MM.1S (cell line): ENCODE measurements at regions not wholly inside any gene's neighbourhood (a gene's known extent, or its start where the extent isn't known, plus 50 kb on each side); places are given as distances from the start of the nearest gene placed in this dataset.

Experiments
- DNase-seq: peaks from one replicate; pipeline ENCODE4 v3.0.0-alpha.2; 2015
- H2AFZ ChIP-seq: fragments of 300-600 bp; sonication (generic); 2 replicates; pipeline ENCODE4 v1.6.0; 2016; ENCODE audit warnings: antibody characterized with exemption, low read length
- H3F3A ChIP-seq: fragments of 300-600 bp; sonication (generic); 2 replicates; pipeline ENCODE4 v1.6.1; 2016; ENCODE audit warnings: mild to moderate bottlenecking, antibody characterized with exemption, low read length, moderate library complexity, mixed read lengths; ENCODE audit not compliant: insufficient read depth
- H3K27ac ChIP-seq: fragments of 300-600 bp; sonication (generic); 2 replicates; pipeline ENCODE4 v1.5.1; 2016; ENCODE audit warnings: mild to moderate bottlenecking, low read length
- H3K27me3 ChIP-seq: fragments of 300-600 bp; sonication (generic); replicated peaks from 2 replicates; pipeline ENCODE4 v1.6.0; 2016; ENCODE audit warnings: low read length; ENCODE audit not compliant: insufficient read depth
- H3K36me3 ChIP-seq: fragments of 300-600 bp; sonication (generic); replicated peaks from 2 replicates; pipeline ENCODE4 v1.6.1; 2016; ENCODE audit warnings: mild to moderate bottlenecking, low read length, mixed read lengths; ENCODE audit not compliant: insufficient read depth
- H3K4me1 ChIP-seq: fragments of 300-600 bp; sonication (generic); 2 replicates; pipeline ENCODE4 v1.6.1; 2016; ENCODE audit warnings: low read length, mixed read lengths
- H3K4me2 ChIP-seq: fragments of 300-600 bp; sonication (generic); 2 replicates; pipeline ENCODE4 v1.6.0; 2016; ENCODE audit warnings: low read depth, low read length
- H3K4me3 ChIP-seq: fragments of 300-600 bp; sonication (generic); 2 replicates; pipeline ENCODE4 v1.5.1; 2016; ENCODE audit warnings: low read length, mixed read lengths
- H3K79me2 ChIP-seq: fragments of 300-600 bp; sonication (generic); 2 replicates; pipeline ENCODE4 v1.6.1; 2016; ENCODE audit warnings: mixed run types, low read length, mixed read lengths
- H3K9ac ChIP-seq: fragments of 300-600 bp; sonication (generic); 2 replicates; pipeline ENCODE4 v1.6.1; 2016; ENCODE audit warnings: low read length, mixed read lengths
- H3K9me2 ChIP-seq: fragments of 300-600 bp; sonication (generic); replicated peaks from 2 replicates; pipeline ENCODE4 v1.6.1; 2016; ENCODE audit warnings: mild to moderate bottlenecking, low read length, mixed read lengths; ENCODE audit not compliant: insufficient read depth
- H3K9me3 ChIP-seq: fragments of 300-600 bp; sonication (generic); replicated peaks from 2 replicates; pipeline ENCODE4 v1.6.1; 2016; ENCODE audit warnings: mild to moderate bottlenecking, low read length, mixed read lengths; ENCODE audit not compliant: insufficient read depth
- H4K20me1 ChIP-seq: fragments of 300-600 bp; sonication (generic); 2 replicates; pipeline ENCODE4 v1.6.1; 2016; ENCODE audit warnings: mild to moderate bottlenecking, low read length, moderate library complexity, mixed read lengths; ENCODE audit not compliant: insufficient read depth
- EZH2 ChIP-seq: fragments of 300-600 bp; sonication (generic); optimal IDR thresholded peaks from 2 replicates; pipeline ENCODE3; 2017; ENCODE audit warnings: low read depth, mild to moderate bottlenecking, antibody characterized with exemption, low read length, mixed read lengths
- EZH2phosphoT487 ChIP-seq: fragments of 300-600 bp; sonication (generic); IDR thresholded peaks from 2 replicates; pipeline ENCODE4 v1.6.1; 2018; ENCODE audit warnings: antibody characterized with exemption, low read length
- TF ChIP-seq, protein P1 (sequence below): fragments of 300-600 bp; sonication (generic); IDR thresholded peaks from 2 replicates; pipeline ENCODE4 v1.5.1; 2016; ENCODE audit warnings: antibody characterized with exemption, low read length, mixed read lengths

DNA sequence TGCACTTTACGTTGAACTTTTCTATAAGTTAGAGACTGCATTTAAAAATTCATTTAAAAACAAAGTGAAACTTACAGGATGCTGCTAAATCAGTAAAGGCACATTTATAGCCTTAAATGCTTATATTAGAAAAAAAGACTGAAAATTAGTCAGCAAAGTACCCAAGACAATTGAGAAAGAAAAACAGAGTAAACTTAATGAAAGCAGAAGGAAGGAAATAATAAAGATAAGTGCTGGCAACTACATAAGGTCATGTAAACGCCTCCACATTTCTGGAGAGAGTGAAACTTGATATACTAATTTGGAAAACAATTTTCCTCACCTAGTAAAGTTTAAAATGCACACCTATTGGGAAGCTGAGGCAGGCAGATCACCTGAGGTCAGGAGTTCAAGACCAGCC, 58.2 kb upstream of the ACAN start:
- no peaks in the 10 kb centered on the region for H4K20me1 ChIP-seq
- H3F3A ChIP-seq, result peaks cover 6% of the 10 kb centered on the region; the same call in 1 of the 2 replicates
- H3K9me3 ChIP-seq, result no peaks in the 10 kb centered on the region
- H2AFZ ChIP-seq, result no peak overlapping the region
- no peaks in the 10 kb centered on the region for H3K9me2 ChIP-seq
- H3K4me3 ChIP-seq, result no peak overlapping the region
- H3K4me2 ChIP-seq, result no peak overlapping the region
- no peaks in the 10 kb centered on the region for H3K79me2 ChIP-seq
- TF ChIP-seq, protein P1, sequence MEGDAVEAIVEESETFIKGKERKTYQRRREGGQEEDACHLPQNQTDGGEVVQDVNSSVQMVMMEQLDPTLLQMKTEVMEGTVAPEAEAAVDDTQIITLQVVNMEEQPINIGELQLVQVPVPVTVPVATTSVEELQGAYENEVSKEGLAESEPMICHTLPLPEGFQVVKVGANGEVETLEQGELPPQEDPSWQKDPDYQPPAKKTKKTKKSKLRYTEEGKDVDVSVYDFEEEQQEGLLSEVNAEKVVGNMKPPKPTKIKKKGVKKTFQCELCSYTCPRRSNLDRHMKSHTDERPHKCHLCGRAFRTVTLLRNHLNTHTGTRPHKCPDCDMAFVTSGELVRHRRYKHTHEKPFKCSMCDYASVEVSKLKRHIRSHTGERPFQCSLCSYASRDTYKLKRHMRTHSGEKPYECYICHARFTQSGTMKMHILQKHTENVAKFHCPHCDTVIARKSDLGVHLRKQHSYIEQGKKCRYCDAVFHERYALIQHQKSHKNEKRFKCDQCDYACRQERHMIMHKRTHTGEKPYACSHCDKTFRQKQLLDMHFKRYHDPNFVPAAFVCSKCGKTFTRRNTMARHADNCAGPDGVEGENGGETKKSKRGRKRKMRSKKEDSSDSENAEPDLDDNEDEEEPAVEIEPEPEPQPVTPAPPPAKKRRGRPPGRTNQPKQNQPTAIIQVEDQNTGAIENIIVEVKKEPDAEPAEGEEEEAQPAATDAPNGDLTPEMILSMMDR, result no peak
- TF ChIP-seq EZH2 (no peak), EZH2phosphoT487 (no peak)
- H3K9ac ChIP-seq, result no peak overlapping the region
- no peak overlapping the region for H3K27ac ChIP-seq
- no peak for DNase-seq
- no peaks in the 10 kb centered on the region for H3K36me3 ChIP-seq
- H3K27me3 ChIP-seq, result no peaks in the 10 kb centered on the region
- peaks cover 13% of the 10 kb centered on the region for H3K4me1 ChIP-seq

DNA sequence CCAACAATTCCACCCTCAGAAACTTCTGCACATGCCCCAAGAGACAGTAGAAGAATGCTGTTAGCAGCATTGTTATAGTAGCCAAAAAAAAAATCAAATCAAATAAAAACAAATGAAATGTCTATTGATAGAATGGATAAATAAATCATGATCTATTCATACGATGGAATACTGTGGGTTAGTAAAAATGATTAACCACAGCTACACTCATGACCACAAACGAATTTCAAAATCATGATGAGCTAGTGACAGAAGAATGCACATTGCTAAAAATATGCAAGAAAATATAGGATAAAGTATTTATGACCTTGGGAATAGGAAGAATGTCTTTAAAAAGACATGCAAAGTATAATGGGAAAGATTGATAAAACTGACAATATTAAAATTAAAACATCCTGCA, 57.5 kb upstream of the ACAN start:
- Histone ChIP-seq H2AFZ (no peak overlapping the region), H3K9ac (no peak overlapping the region), H3K9me3 (no peaks in the 10 kb centered on the region), H3K4me1 (peaks cover 13% of the 10 kb centered on the region), H4K20me1 (no peaks in the 10 kb centered on the region), H3K9me2 (no peaks in the 10 kb centered on the region), H3K27ac (no peak overlapping the region), H3K36me3 (no peaks in the 10 kb centered on the region), H3F3A (peaks cover 6% of the 10 kb centered on the region; the same call in 1 of the 2 replicates), H3K4me2 (no peak overlapping the region), H3K79me2 (no peaks in the 10 kb centered on the region), H3K27me3 (no peaks in the 10 kb centered on the region), H3K4me3 (no peak overlapping the region)
- TF ChIP-seq EZH2phosphoT487, result no peak
- TF ChIP-seq EZH2, result no peak
- TF ChIP-seq, protein P1, result no peak
- DNase-seq, result no peak

DNA sequence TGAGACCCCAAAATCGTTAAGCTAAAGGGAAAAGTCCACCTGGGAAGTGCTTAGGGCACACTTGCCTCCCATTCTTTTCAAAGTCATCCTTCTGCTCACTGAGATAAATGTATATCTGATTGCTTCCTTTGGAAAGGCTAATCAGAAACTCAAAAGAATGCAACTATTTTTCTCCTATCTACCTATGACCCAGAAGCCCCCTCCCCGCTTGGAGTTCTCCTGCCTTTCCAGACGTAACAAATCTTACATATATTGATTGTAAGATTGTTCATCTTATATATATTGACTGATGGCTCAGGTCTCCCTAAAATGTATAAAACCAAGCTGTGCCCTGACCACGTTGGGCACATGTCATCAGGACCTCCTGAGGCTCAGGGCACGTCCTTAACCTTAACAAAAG, 56.8 kb upstream of the ACAN start:
- no peaks in the 10 kb centered on the region for H3K36me3 ChIP-seq
- H3F3A ChIP-seq, result peaks cover 6% of the 10 kb centered on the region; the same call in 1 of the 2 replicates
- H4K20me1 ChIP-seq, result no peaks in the 10 kb centered on the region
- H3K9ac ChIP-seq, result no peak overlapping the region
- no peak overlapping the region for H3K4me2 ChIP-seq
- no peak overlapping the region for H3K27ac ChIP-seq
- no peaks in the 10 kb centered on the region for H3K9me2 ChIP-seq
- no peak for DNase-seq
- H3K27me3 ChIP-seq, result no peaks in the 10 kb centered on the region
- H2AFZ ChIP-seq, result no peak overlapping the region
- peaks cover 13% of the 10 kb centered on the region for H3K4me1 ChIP-seq
- no peak overlapping the region for H3K4me3 ChIP-seq
- TF ChIP-seq EZH2phosphoT487 (no peak), EZH2 (no peak)
- TF ChIP-seq, protein P1, result no peak
- no peaks in the 10 kb centered on the region for H3K9me3 ChIP-seq
- H3K79me2 ChIP-seq, result no peaks in the 10 kb centered on the region
